ENCODE measurements at regions not wholly inside any gene's neighbourhood (a gene's known extent, or its start where the extent isn't known, plus 50 kb on each side); places are given as distances from the start of the nearest gene placed in this dataset.

- TF ChIP-seq ZBTB7A (CRISPR knock-in tag; IDR thresholded peaks at IDR 0.05), result no peak
- no peak for TF ChIP-seq ZNF556 (CRISPR knock-in tag; IDR thresholded peaks at IDR 0.05; ENCODE audit: borderline replicate concordance)
- TF ChIP-seq SNAI1 (CRISPR knock-in tag; IDR thresholded peaks at IDR 0.05; ENCODE audit: borderline replicate concordance), result no peak
- no peak for TF ChIP-seq ZNF318 (CRISPR knock-in tag; IDR thresholded peaks at IDR 0.05)
- TF ChIP-seq CTCF (CRISPR knock-in tag; IDR thresholded peaks at IDR 0.05), result no peak
- TF ChIP-seq DBP (CRISPR knock-in tag; IDR thresholded peaks at IDR 0.05; ENCODE audit: not compliant biosample characterization), result no peak
- no peak for TF ChIP-seq ZNF180 (CRISPR knock-in tag; IDR thresholded peaks at IDR 0.05; ENCODE audit: borderline replicate concordance, low read depth)
- TF ChIP-seq RAD21 (CRISPR knock-in tag; IDR thresholded peaks at IDR 0.05), result no peak
- no peak for TF ChIP-seq POLR2G (IDR thresholded peaks at IDR 0.05; ENCODE audit: low read depth, low read length)
- no peak for TF ChIP-seq TCF7L2 (IDR thresholded peaks at IDR 0.05; ENCODE audit: low read depth, low read length)
- no peak for TF ChIP-seq AFF4 (CRISPR knock-in tag; IDR thresholded peaks at IDR 0.05)
These were observed 137.9 kb downstream of the ICOS start for GRCh38 chr2:204074456-204074855.
